Stomach (tissue), 4 donors: ENCODE measurements at regions not wholly inside any gene's neighbourhood (a gene's known extent, or its start where the extent isn't known, plus 50 kb on each side); places are given as distances from the start of the nearest gene placed in this dataset.

Source experiments
- CTCF ChIP-seq, 7 experiments: fragments of 450-650 bp in 4 of 7; fragments of 200-600 bp in 3 of 7; sonication (generic) in 3 of 7; IDR thresholded peaks; one replicate each; pipeline ENCODE4 v1.5.1; 2016 to 2019; ENCODE audit warnings: antibody characterized with exemption in 7 of 7, control low read depth in 2 of 7, mild to moderate bottlenecking in 1 of 7
- EP300 ChIP-seq: sonication (generic); formaldehyde crosslinking; IDR thresholded peaks from one replicate; pipeline ENCODE4 v1.6.1; 2017; ENCODE audit warnings: antibody characterized with exemption
- POLR2A ChIP-seq, 4 donors: fragments of 450-650 bp; IDR thresholded peaks; one replicate each; pipeline ENCODE4 v1.6.1; 2016; ENCODE audit warnings: antibody characterized with exemption in 4 of 4, control low read depth in 2 of 4, mild to moderate bottlenecking in 1 of 4, moderate library complexity in 1 of 4

DNA sequence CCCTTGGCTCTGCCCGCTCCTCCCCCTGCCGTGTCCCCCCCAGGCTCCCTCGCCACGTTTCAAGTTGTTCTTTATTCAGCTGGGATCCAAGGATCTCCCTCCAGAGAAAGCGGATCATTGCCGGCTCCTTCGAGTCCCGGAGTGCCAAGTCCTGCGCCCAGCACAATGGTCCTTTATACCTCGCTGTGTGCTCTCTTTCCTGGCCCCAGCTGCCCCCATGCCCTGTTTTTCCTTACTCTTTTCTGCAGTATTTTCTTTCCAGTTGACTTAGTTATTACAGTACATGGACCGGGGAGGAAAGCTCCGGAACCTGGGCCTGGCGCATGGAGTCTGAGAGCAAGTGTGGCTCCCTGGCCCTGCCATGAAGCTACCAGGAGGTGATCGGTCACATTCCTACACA lies 88.1 kb upstream of the KMT2C start:
- no peak for TF ChIP-seq POLR2A (IDR thresholded peaks at IDR 0.05)
- TF ChIP-seq CTCF (IDR thresholded peaks at IDR 0.05), result no peak
- no peak for TF ChIP-seq EP300
